Fibroblast of lung (primary cell): ENCODE measurements at regions not wholly inside any gene's neighbourhood (a gene's known extent, or its start where the extent isn't known, plus 50 kb on each side); places are given as distances from the start of the nearest gene placed in this dataset.

Source experiments
- CTCF ChIP-seq, 2 donors: IDR thresholded peaks in 1 of 2; conservative IDR thresholded peaks in 1 of 2; 1 replicate in 1 of 2; 2 replicates in 1 of 2; pipeline ENCODE4 v1.5.1; 2011 to 2012; ENCODE audit warnings: low read length in 2 of 2, control low read depth in 1 of 2, inconsistent platforms in 1 of 2, low read depth in 1 of 2, mild to moderate bottlenecking in 1 of 2
- EZH2 ChIP-seq: IDR thresholded peaks from 2 replicates; pipeline ENCODE4 v1.5.1; 2012; ENCODE audit warnings: low read length, control low read depth, mild to moderate bottlenecking; ENCODE audit errors: missing control alignments

- no peak for TF ChIP-seq CTCF (conservative IDR thresholded peaks at IDR 0.05 in 1 of 2, IDR thresholded peaks at IDR 0.05 in 1 of 2; ENCODE audit: low read depth in 1 of 2, low read length in 2 of 2)
- no peak for TF ChIP-seq EZH2
These were observed 127.9 kb upstream of the CDK1 start for GRCh38 chr10:60650378-60650800.
